Astrocyte (in vitro differentiated cells and primary cell): ENCODE measurements at regions not wholly inside any gene's neighbourhood (a gene's known extent, or its start where the extent isn't known, plus 50 kb on each side); places are given as distances from the start of the nearest gene placed in this dataset.

Experiments
- EZH2 ChIP-seq: IDR thresholded peaks from 2 replicates; pipeline ENCODE4 v1.6.1; 2012; ENCODE audit warnings: mild to moderate bottlenecking, low read length, inconsistent platforms; ENCODE audit not compliant: insufficient read depth
- TF ChIP-seq, protein P1 (sequence below): IDR thresholded peaks from 2 replicates; pipeline ENCODE4 v1.5.1; 2011; ENCODE audit warnings: low read depth, mild to moderate bottlenecking, inconsistent platforms, low read length, moderate library complexity; ENCODE audit not compliant: insufficient read depth

DNA sequence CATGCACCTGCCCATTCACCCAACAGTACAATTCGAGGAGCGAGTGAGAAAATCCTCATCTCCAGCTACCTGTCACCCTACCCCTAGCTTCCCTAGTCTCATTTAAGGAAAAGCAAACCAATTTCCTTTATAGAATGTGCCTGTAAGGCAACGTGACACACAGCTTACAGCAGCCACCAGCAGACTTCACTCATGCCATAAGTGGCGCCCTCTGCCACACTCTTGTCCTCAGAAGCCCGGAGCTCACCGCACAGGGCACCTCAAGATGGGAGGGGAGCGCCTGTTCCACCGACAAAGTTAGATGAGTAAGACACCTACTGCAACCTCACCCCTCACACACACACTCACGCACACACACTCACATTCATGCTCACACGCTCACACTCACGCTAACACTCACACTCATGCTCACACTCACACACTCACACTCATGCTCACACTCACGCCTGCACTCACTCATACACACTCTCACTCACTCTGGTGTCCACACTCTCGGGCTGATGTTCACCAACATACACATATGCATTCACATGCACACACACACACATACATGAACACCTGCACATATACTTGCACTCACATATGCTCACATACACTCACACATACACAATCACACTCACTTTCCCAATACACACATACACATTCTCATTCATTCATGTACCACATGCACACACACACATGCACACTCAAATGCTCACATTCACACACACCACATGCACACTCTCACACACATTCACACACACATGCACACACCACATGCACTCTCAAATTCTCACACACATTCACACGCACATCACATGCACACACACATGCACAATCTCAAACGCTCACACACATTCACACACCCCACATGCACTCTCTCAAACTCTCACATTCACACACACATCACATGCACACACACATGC is 170.7 kb downstream of the PSMG1 start:
- no peak for TF ChIP-seq EZH2
- TF ChIP-seq, protein P1, sequence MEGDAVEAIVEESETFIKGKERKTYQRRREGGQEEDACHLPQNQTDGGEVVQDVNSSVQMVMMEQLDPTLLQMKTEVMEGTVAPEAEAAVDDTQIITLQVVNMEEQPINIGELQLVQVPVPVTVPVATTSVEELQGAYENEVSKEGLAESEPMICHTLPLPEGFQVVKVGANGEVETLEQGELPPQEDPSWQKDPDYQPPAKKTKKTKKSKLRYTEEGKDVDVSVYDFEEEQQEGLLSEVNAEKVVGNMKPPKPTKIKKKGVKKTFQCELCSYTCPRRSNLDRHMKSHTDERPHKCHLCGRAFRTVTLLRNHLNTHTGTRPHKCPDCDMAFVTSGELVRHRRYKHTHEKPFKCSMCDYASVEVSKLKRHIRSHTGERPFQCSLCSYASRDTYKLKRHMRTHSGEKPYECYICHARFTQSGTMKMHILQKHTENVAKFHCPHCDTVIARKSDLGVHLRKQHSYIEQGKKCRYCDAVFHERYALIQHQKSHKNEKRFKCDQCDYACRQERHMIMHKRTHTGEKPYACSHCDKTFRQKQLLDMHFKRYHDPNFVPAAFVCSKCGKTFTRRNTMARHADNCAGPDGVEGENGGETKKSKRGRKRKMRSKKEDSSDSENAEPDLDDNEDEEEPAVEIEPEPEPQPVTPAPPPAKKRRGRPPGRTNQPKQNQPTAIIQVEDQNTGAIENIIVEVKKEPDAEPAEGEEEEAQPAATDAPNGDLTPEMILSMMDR = no peak
